ENCODE measurements at regions not wholly inside any gene's neighbourhood (a gene's known extent, or its start where the extent isn't known, plus 50 kb on each side); places are given as distances from the start of the nearest gene placed in this dataset.
"Not testable (repeated sequence)": the region's sequence is repeated elsewhere in the genome, so short reads cannot be mapped to it uniquely, and the experiment has no call there.

- no peak overlapping the region for H3K4me3 ChIP-seq (ENCODE audit: low read length)
- DNase-seq (ENCODE audit: low read depth, low spot score) = no peak
Observed at GRCh38 chr1:41997153-41997552, 78.4 kb upstream of the HIVEP3 start.

- no peak for DNase-seq (ENCODE audit: low read depth, low spot score)
- H3K4me3 ChIP-seq (ENCODE audit: low read length) = no peak overlapping the region
Observed at GRCh38 chr1:41995441-41996130, 76.9 kb upstream of the HIVEP3 start.

GRCh38 chr1:41994195-41994894, 75.6 kb upstream of the HIVEP3 start:
- no peak for DNase-seq (ENCODE audit: low read depth, low spot score)
- no peak overlapping the region for H3K4me3 ChIP-seq (ENCODE audit: low read length)

- H3K4me3 ChIP-seq (ENCODE audit: low read length) = no peak overlapping the region
- DNase-seq (ENCODE audit: low read depth, low spot score) = no peak
Observed at GRCh38 chr1:41983451-41983850, 64.7 kb upstream of the HIVEP3 start.

- no peak overlapping the region for H3K4me3 ChIP-seq (ENCODE audit: low read length)
- no peak for DNase-seq (ENCODE audit: low read depth, low spot score)
Observed at GRCh38 chr1:41981796-41982195, 63.1 kb upstream of the HIVEP3 start.

GRCh38 chr1:41980827-41981653, 62.3 kb upstream of the HIVEP3 start:
- H3K4me3 ChIP-seq (ENCODE audit: low read length) = no peak overlapping the region
- peak; percentile 21 for DNase-seq (ENCODE audit: low read depth, low spot score)

GRCh38 chr1:41978986-41979385, 60.3 kb upstream of the HIVEP3 start:
- no peak for DNase-seq (ENCODE audit: low read depth, low spot score)
- no peak overlapping the region for H3K4me3 ChIP-seq (ENCODE audit: low read length)

GRCh38 chr1:41977326-41977725, 58.6 kb upstream of the HIVEP3 start:
- peak; percentile 8 for DNase-seq (ENCODE audit: low read depth, low spot score)
- H3K4me3 ChIP-seq (ENCODE audit: low read length) = no peak overlapping the region

GRCh38 chr1:41976671-41977070, 57.9 kb upstream of the HIVEP3 start:
- DNase-seq (ENCODE audit: low read depth, low spot score) = no peak

GRCh38 chr1:41975850-41976569, 57.3 kb upstream of the HIVEP3 start:
- H3K4me3 ChIP-seq (ENCODE audit: low read length) = no peak overlapping the region
- DNase-seq (ENCODE audit: low read depth, low spot score) = no peak

More at GRCh38 chr1:41976671-41977070, 57.9 kb upstream of the HIVEP3 start:
- no peak overlapping the region for H3K4me3 ChIP-seq (ENCODE audit: low read length)

GRCh38 chr1:41975121-41975520, 56.4 kb upstream of the HIVEP3 start:
- no peak for DNase-seq (ENCODE audit: low read depth, low spot score)
- no peak overlapping the region for H3K4me3 ChIP-seq (ENCODE audit: low read length)

GRCh38 chr1:41968557-41968956, 49.8 kb upstream of the HIVEP3 start:
- not testable (repeated sequence) for DNase-seq (ENCODE audit: low read depth, low spot score)

More at GRCh38 chr1:41968557-41968956, 49.8 kb upstream of the HIVEP3 start:
- not testable (repeated sequence) for H3K4me3 ChIP-seq (ENCODE audit: low read length)
